B cell (primary cell): ENCODE measurements at regions not wholly inside any gene's neighbourhood (a gene's known extent, or its start where the extent isn't known, plus 50 kb on each side); places are given as distances from the start of the nearest gene placed in this dataset.

Experiments
- ATAC-seq: fragments of 200-7000 bp; cut with Tn5 transposase; one replicate; pipeline ENCODE4 v1.10.0; 2021; ENCODE audit warnings: low read depth, mild to moderate bottlenecking, moderate number of reproducible peaks, moderate library complexity
- CTCF ChIA-PET: fragments of 350-600 bp; sonication (Branson Sonifier 250); formaldehyde crosslinking; loops from one replicate; lab custom pipeline; 2021; ENCODE audit warnings: antibody characterized with exemption, inconsistent platforms; lab: Charles Lee
- POLR2A ChIA-PET: fragments of 350-600 bp; sonication (Branson Sonifier 250); formaldehyde crosslinking; loops from one replicate; lab custom pipeline; 2021; ENCODE audit warnings: antibody characterized with exemption; lab: Charles Lee
- DNase-seq: peaks from one replicate; pipeline ENCODE4 v3.0.0; 2013
- H2AFZ ChIP-seq: 2 replicates; pipeline ENCODE4 v1.6.1; 2012; ENCODE audit warnings: mild to moderate bottlenecking, low read depth, low read length; ENCODE audit not compliant: insufficient read depth, poor library complexity, severe bottlenecking
- H3K27ac ChIP-seq, 2 donors: 1 replicate in 1 of 2; 2 replicates in 1 of 2; pipeline ENCODE4 v1.5.1; 2012 to 2013; ENCODE audit warnings: low read length in 2 of 2, mild to moderate bottlenecking in 2 of 2, moderate library complexity in 1 of 2
- H3K27me3 ChIP-seq, 4 experiments: fragments of 200-600 bp in 1 of 4; sonication (generic) in 1 of 4; replicated peaks in 1 of 4; 1 replicate in 2 of 4; 2 replicates in 2 of 4; pipeline versions ENCODE4 v1.6.1 to v1.7.0; 2013 to 2016; ENCODE audit warnings: low read length in 3 of 4, mild to moderate bottlenecking in 2 of 4, mixed read lengths in 1 of 4, moderate library complexity in 1 of 4; ENCODE audit not compliant: insufficient read depth in 4 of 4, control insufficient read depth in 3 of 4; ENCODE audit errors: control extremely low read depth in 1 of 4
- H3K36me3 ChIP-seq, 2 experiments: replicated peaks in 1 of 2; 1 replicate in 1 of 2; 2 replicates in 1 of 2; pipeline versions ENCODE4 v1.6.1 to v1.7.1; 2013; ENCODE audit warnings: low read length in 1 of 2; ENCODE audit not compliant: insufficient read depth in 2 of 2, control insufficient read depth in 1 of 2; ENCODE audit errors: control extremely low read depth in 1 of 2, extremely low read depth in 1 of 2
- H3K4me1 ChIP-seq, 2 donors: fragments of 200-600 bp in 1 of 2; sonication (generic) in 1 of 2; 1 replicate in 1 of 2; 2 replicates in 1 of 2; pipeline versions ENCODE4 v1.5.1 to v1.6.1; 2013 to 2017; ENCODE audit warnings: low read length in 2 of 2; ENCODE audit not compliant: control insufficient read depth in 2 of 2, insufficient read depth in 2 of 2
- H3K4me2 ChIP-seq: replicated peaks from 2 replicates; pipeline ENCODE3; 2012; ENCODE audit warnings: mild to moderate bottlenecking, low read depth, low read length; ENCODE audit not compliant: poor library complexity, severe bottlenecking
- H3K4me3 ChIP-seq, 5 experiments: fragments of 200-600 bp in 1 of 5; sonication (generic) in 1 of 5; 1 replicate in 3 of 5; 2 replicates in 2 of 5; pipeline versions ENCODE4 v1.5.1 to v1.7.0; 2011 to 2016; ENCODE audit warnings: low read length in 4 of 5, mild to moderate bottlenecking in 4 of 5, low read depth in 2 of 5, control low read depth in 1 of 5, moderate library complexity in 1 of 5; ENCODE audit not compliant: insufficient read depth in 1 of 5; ENCODE audit errors: control extremely low read depth in 1 of 5, extremely low read depth in 1 of 5
- H3K79me2 ChIP-seq: fragments of 200-600 bp; sonication (generic); one replicate; pipeline ENCODE4 v1.6.0; 2016; ENCODE audit warnings: low read length; ENCODE audit not compliant: control insufficient read depth, insufficient read depth
- H3K9ac ChIP-seq: fragments of 200-600 bp; sonication (generic); 2 replicates; pipeline ENCODE4 v1.6.1; 2017; ENCODE audit warnings: mild to moderate bottlenecking, low read length, moderate library complexity
- H3K9me3 ChIP-seq, 3 donors: one replicate each; pipeline versions ENCODE4 v1.6.1 to v1.7.1; 2013; ENCODE audit warnings: low read length in 2 of 3; ENCODE audit not compliant: control insufficient read depth in 2 of 3, insufficient read depth in 1 of 3; ENCODE audit errors: control extremely low read depth in 1 of 3
- H4K20me1 ChIP-seq: 2 replicates; pipeline ENCODE4 v1.6.0; 2012; ENCODE audit warnings: mild to moderate bottlenecking, low read length; ENCODE audit not compliant: insufficient read depth, control insufficient read depth, poor library complexity, severe bottlenecking
- H3K27ac Mint-ChIP-seq: one replicate; pipeline ENCODE4 v1.8.0; 2021; ENCODE audit warnings: mixed read lengths
- H3K27me3 Mint-ChIP-seq: one replicate; pipeline ENCODE4 v1.8.0; 2021; ENCODE audit warnings: mixed read lengths
- H3K4me1 Mint-ChIP-seq: one replicate; pipeline ENCODE4 v1.8.0; 2021; ENCODE audit warnings: mixed read lengths
- H3K4me3 Mint-ChIP-seq: one replicate; pipeline ENCODE4 v1.8.0; 2021; ENCODE audit warnings: mixed read lengths
- H3K9me3 Mint-ChIP-seq: one replicate; pipeline ENCODE4 v1.8.0; 2022; ENCODE audit warnings: mixed read lengths; ENCODE audit not compliant: insufficient read depth
- EZH2 ChIP-seq: IDR thresholded peaks from 2 replicates; pipeline ENCODE4 v1.6.1; 2012; ENCODE audit warnings: borderline replicate concordance, low read depth, mild to moderate bottlenecking, moderate library complexity, low read length; ENCODE audit not compliant: insufficient read depth, poor library complexity, severe bottlenecking
- WGBS: methylation state at CpG from one replicate; pipeline ENCODE4 v1.1.5; 2013; ENCODE audit warnings: missing lambda C conversion rate; ENCODE audit not compliant: insufficient coverage; 5-methylcytosine and 5-hydroxymethylcytosine counted together
- intact Hi-C: fragments of 100-400 bp; cut with micrococcal nuclease; formaldehyde crosslinking; loops from one replicate; pipeline ENCODE4 v1.10.0; 2022
- TF ChIP-seq, protein P1 (sequence below): fragments of 200-600 bp; IDR thresholded peaks from one replicate; pipeline ENCODE4 v1.8.0; 2022; ENCODE audit warnings: antibody characterized with exemption, mild to moderate bottlenecking

DNA sequence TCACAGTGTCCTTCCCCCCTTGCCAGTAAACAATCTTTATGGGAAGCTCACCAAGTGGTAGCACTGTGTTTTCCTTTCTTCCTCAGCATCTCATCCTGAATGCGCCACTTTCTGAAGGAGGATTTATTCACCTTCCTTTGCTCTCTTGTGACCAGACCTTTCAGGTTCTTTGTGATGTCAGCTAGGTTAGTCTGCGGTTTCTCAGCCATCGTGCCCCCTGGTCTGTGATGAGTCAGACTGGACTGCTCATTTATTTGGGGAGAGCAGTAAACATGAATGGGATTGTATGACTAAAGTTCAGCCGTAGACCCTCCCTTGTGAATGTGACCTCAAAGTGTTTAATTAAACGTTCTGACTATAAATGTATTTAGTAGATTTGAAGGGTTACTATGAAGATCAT, 235.1 kb upstream of the CELF2 start:
- Histone ChIP-seq H3K4me2 (no peak overlapping the region), H3K79me2 (no peaks in the 10 kb centered on the region), H4K20me1 (no peaks in the 10 kb centered on the region), H3K4me1 (no peaks in the 10 kb centered on the region), H3K4me3 (no peak overlapping the region), H3K9me3 (peaks cover 0 to 8% (median 0%) of the 10 kb centered on the region in 3 donors), H3K9ac (no peak overlapping the region), H3K36me3 (no peaks in the 10 kb centered on the region), H2AFZ (no peak overlapping the region), H3K27ac (no peak overlapping the region), H3K27me3 (no peaks in the 10 kb centered on the region)
- ChIA-PET POLR2A (no interaction called here), CTCF (no interaction called here)
- WGBS, result 85% methylated on average over 4 of the region's 5 CpGs
- Mint-ChIP-seq H3K9me3 (no peaks in the 10 kb centered on the region), H3K4me3 (no peak overlapping the region), H3K4me1 (peaks cover 4% of the 10 kb centered on the region), H3K27me3 (peaks cover 21% of the 10 kb centered on the region), H3K27ac (no peak overlapping the region)
- ATAC-seq, result no peak
- DNase-seq, result no peak
- intact Hi-C loops, result no loop called here
- TF ChIP-seq, protein P1, sequence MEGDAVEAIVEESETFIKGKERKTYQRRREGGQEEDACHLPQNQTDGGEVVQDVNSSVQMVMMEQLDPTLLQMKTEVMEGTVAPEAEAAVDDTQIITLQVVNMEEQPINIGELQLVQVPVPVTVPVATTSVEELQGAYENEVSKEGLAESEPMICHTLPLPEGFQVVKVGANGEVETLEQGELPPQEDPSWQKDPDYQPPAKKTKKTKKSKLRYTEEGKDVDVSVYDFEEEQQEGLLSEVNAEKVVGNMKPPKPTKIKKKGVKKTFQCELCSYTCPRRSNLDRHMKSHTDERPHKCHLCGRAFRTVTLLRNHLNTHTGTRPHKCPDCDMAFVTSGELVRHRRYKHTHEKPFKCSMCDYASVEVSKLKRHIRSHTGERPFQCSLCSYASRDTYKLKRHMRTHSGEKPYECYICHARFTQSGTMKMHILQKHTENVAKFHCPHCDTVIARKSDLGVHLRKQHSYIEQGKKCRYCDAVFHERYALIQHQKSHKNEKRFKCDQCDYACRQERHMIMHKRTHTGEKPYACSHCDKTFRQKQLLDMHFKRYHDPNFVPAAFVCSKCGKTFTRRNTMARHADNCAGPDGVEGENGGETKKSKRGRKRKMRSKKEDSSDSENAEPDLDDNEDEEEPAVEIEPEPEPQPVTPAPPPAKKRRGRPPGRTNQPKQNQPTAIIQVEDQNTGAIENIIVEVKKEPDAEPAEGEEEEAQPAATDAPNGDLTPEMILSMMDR, result no peak
- no peak for TF ChIP-seq EZH2

DNA sequence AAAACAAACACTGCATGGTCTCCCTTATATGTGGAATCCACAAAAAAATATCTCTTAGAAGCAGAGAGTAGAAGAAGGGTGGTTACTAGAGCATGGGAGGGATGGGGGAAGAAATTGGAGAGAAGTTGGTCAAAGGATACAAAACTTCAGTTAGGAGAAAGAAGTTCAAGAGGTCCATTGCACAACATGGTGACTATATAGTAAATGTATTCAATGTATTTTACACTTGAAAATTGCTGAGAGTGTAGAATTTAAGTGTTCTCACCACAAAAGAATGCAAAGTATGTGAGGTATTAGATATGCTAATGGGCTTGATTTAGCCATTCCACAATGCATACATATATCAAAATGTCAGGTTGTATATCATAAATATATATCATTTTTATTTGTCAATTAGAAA, 232.0 kb upstream of the CELF2 start:
- peaks cover 14% of the 10 kb centered on the region for H3K27me3 Mint-ChIP-seq
- no peak overlapping the region for H3K4me2 ChIP-seq
- no peaks in the 10 kb centered on the region for H3K9me3 Mint-ChIP-seq
- H4K20me1 ChIP-seq, result no peaks in the 10 kb centered on the region
- no peak overlapping the region for H3K4me3 Mint-ChIP-seq
- H2AFZ ChIP-seq, result no peak overlapping the region
- no peak for TF ChIP-seq EZH2
- TF ChIP-seq, protein P1, result no peak
- no peak overlapping the region for H3K9ac ChIP-seq
- no peak for ATAC-seq
- peaks cover 0 to 8% (median 0%) of the 10 kb centered on the region in 3 donors for H3K9me3 ChIP-seq
- H3K27ac Mint-ChIP-seq, result no peak overlapping the region
- no peaks in the 10 kb centered on the region for H3K36me3 ChIP-seq
- H3K27ac ChIP-seq, result no peak overlapping the region
- DNase-seq, result no peak
- peaks cover 4% of the 10 kb centered on the region for H3K4me1 Mint-ChIP-seq
- H3K4me1 ChIP-seq, result no peaks in the 10 kb centered on the region
- intact Hi-C loops, result no loop called here
- no peaks in the 10 kb centered on the region for H3K79me2 ChIP-seq
- ChIA-PET POLR2A (no interaction called here), CTCF (no interaction called here)
- H3K4me3 ChIP-seq, result no peak overlapping the region
- no peaks in the 10 kb centered on the region for H3K27me3 ChIP-seq
